Natural killer cell treated with Interleukin-12 subunit alpha and Interleukin-12 subunit beta and Interleukin-15 and Interleukin-18, amount 100 ng/mL, for 72 hours (primary cell): ENCODE measurements at regions not wholly inside any gene's neighbourhood (a gene's known extent, or its start where the extent isn't known, plus 50 kb on each side); places are given as distances from the start of the nearest gene placed in this dataset.
"Not testable (repeated sequence)": the region's sequence is repeated elsewhere in the genome, so short reads cannot be mapped to it uniquely, and the experiment has no call there.

Experiments
- ATAC-seq, 2 donors: fragments of 150-1000 bp; cut with Tn5 transposase in 1 of 2; sonication (Bioruptor Pico), chemical (Tn5 transposase) in 1 of 2; 2 replicates each; pipeline ENCODE4 v1.10.0; 2021
- DNase-seq: peaks from one replicate; pipeline ENCODE4 v3.0.0; 2022; ENCODE audit warnings: low spot score
- H3K27ac Mint-ChIP-seq, 2 donors: 1 replicate in 1 of 2; 2 replicates in 1 of 2; pipeline ENCODE4 v1.8.0; 2022; ENCODE audit warnings: mixed read lengths in 2 of 2, mild to moderate bottlenecking in 1 of 2, moderate library complexity in 1 of 2
- H3K27me3 Mint-ChIP-seq, 2 donors: 1 replicate in 1 of 2; 2 replicates in 1 of 2; pipeline ENCODE4 v1.8.0; 2022; ENCODE audit warnings: mixed read lengths in 2 of 2
- H3K36me3 Mint-ChIP-seq: one replicate; pipeline ENCODE4 v1.8.0; 2022; ENCODE audit warnings: mixed read lengths
- H3K4me1 Mint-ChIP-seq, 2 donors: 1 replicate in 1 of 2; 2 replicates in 1 of 2; pipeline ENCODE4 v1.8.0; 2022; ENCODE audit warnings: low read depth in 2 of 2, mixed read lengths in 2 of 2, mild to moderate bottlenecking in 1 of 2
- H3K4me3 Mint-ChIP-seq: one replicate; pipeline ENCODE4 v1.8.0; 2022; ENCODE audit warnings: mixed read lengths
- H3K9me3 Mint-ChIP-seq: 2 replicates; pipeline ENCODE4 v1.8.0; 2022; ENCODE audit warnings: mixed read lengths

DNA sequence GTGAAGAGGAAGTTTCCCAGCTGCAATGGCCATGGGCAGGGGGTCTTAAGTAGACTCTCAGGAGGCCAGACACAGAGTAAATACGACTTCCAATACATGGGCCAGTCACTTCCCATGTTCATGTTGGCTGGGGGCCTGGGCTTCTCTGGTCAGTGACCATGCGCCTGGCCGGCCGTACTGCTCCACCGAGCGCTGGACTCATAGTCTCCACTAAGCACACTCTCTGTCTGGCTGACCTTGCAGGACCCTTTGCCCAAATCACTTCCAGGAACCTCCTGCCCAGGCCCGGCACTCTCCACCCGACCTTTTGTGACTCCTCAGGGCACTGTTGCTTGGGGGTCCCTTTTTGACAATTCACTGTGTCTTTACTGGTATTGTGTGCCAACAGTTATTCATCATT lies 69.3 kb downstream of the SOWAHC start:
- Mint-ChIP-seq H3K27ac (no peak overlapping the region), H3K36me3 (no peaks in the 10 kb centered on the region), H3K4me3 (no peak overlapping the region), H3K27me3 (peaks cover 7 to 15% of the 10 kb centered on the region in 2 donors), H3K9me3 (no peaks in the 10 kb centered on the region), H3K4me1 (no peaks in the 10 kb centered on the region)
- no peak for ATAC-seq
- DNase-seq, result no peak

GRCh38 chr2:109685453-109685852 lies 71.3 kb downstream of the SOWAHC start:
- DNase-seq (no peak), ATAC-seq (no peak)
- H3K4me3 Mint-ChIP-seq, result no peak overlapping the region
- no peaks in the 10 kb centered on the region for H3K36me3 Mint-ChIP-seq
- no peaks in the 10 kb centered on the region for H3K9me3 Mint-ChIP-seq
- H3K4me1 Mint-ChIP-seq, result no peaks in the 10 kb centered on the region
- H3K27ac Mint-ChIP-seq, result no peak overlapping the region
- H3K27me3 Mint-ChIP-seq, result peaks cover 5 to 15% of the 10 kb centered on the region in 2 donors

DNA sequence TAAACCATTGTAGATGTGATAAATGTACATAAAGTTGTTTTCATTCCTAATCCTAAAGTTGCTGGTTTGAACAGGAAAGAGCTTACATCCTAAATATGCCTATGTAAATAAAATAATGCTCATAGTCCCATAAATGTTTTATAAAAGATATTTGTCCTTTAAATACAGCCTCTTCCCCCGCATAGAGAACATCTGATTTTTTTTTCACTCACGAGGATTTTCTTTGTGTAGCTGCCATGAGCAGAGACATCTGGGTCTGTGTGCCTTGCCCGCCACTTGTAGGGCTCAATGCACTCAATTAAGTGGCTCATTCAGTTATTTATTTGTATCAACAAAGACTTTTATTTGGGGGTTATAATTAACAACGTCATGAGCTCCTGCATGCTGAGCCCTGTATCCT lies 72.8 kb downstream of the SOWAHC start:
- DNase-seq (no peak), ATAC-seq (no peak)
- H3K4me1 Mint-ChIP-seq, result no peaks in the 10 kb centered on the region
- no peak overlapping the region for H3K4me3 Mint-ChIP-seq
- no peaks in the 10 kb centered on the region for H3K9me3 Mint-ChIP-seq
- peaks cover 5 to 8% of the 10 kb centered on the region in 2 donors for H3K27me3 Mint-ChIP-seq
- H3K36me3 Mint-ChIP-seq, result no peaks in the 10 kb centered on the region
- H3K27ac Mint-ChIP-seq, result no peak overlapping the region

DNA sequence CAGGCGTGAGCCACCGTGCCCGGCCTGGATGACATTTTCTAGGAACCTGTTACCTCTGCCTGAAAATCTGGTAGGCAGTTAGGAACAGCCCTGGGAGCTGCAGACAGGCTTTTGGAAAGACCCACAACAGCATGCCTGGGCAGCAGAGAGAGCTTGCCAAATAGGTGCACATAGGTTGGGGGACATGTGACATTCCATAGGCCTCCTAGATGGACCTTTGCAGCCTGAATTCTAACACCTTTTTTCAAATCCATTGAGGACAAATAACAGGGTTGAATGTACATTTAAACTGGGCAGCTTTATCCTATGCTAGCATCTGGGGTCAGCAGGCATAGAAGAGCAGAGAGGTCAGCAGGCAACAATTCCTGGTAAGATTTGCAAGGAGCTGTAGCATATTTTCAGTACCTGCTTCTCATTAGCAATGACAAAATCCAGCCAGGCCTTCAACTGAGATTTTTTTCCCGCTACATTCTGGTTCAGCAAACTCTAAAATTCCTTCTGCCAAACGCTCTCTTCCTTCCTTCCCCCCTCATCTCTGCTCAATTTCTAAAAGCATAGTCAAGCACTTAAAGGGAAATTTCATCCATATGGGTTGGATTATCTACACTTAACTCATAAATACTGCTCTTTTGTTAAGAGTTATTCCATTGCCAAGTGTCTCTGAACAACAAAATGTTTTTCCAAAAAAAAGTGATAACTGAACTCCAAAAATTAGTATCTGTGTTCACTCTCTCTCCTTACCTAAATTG lies 75.2 kb downstream of the SOWAHC start:
- Mint-ChIP-seq H3K9me3 (no peaks in the 10 kb centered on the region), H3K4me3 (no peak overlapping the region), H3K27me3 (peaks cover 5 to 8% of the 10 kb centered on the region in 2 donors), H3K4me1 (no peaks in the 10 kb centered on the region), H3K27ac (no peak overlapping the region), H3K36me3 (no peaks in the 10 kb centered on the region)
- DNase-seq (no peak), ATAC-seq (no peak)

DNA sequence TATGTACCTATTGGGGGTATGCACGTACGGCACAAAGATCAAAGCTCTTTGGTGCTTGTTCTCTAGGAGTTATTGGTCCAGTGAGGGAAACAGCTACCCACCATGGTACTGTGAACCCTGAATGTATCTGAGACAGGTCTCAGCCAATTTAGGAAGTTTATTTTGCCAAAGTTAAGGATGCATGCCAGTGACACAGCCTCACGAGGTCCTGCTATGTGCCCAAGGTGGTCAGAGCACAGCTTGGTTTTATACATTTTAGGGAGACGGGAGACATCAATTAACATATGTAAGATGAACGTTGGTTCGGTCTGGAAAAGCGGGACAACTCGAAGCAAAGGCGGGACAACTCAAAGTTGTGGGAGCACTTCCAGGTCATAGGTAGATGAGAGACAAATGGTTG lies 75.8 kb downstream of the SOWAHC start:
- DNase-seq (no peak), ATAC-seq (no peak)
- Mint-ChIP-seq H3K4me3 (no peak overlapping the region), H3K36me3 (no peaks in the 10 kb centered on the region), H3K27ac (no peak overlapping the region), H3K4me1 (no peaks in the 10 kb centered on the region), H3K27me3 (peaks cover 5 to 12% of the 10 kb centered on the region in 2 donors), H3K9me3 (no peaks in the 10 kb centered on the region)

- Mint-ChIP-seq H3K4me1 (no peaks in the 10 kb centered on the region), H3K9me3 (no peaks in the 10 kb centered on the region), H3K36me3 (no peaks in the 10 kb centered on the region), H3K27me3 (peaks cover 3 to 12% of the 10 kb centered on the region in 2 donors), H3K27ac (no peak overlapping the region), H3K4me3 (no peak overlapping the region)
- ATAC-seq (no peak), DNase-seq (no peak)
Observed at GRCh38 chr2:109690457-109690821, 76.3 kb downstream of the SOWAHC start.

- H3K36me3 Mint-ChIP-seq, result no peaks in the 10 kb centered on the region
- no peaks in the 10 kb centered on the region for H3K4me1 Mint-ChIP-seq
- no peak overlapping the region for H3K27ac Mint-ChIP-seq
- no peaks in the 10 kb centered on the region for H3K9me3 Mint-ChIP-seq
- no peak overlapping the region for H3K4me3 Mint-ChIP-seq
- no peak for DNase-seq
- peak in 1 of 2 donors; percentile 20 for ATAC-seq
- peaks cover 3 to 7% of the 10 kb centered on the region in 2 donors for H3K27me3 Mint-ChIP-seq
Observed at GRCh38 chr2:109690822-109691541, 76.8 kb downstream of the SOWAHC start.

DNA sequence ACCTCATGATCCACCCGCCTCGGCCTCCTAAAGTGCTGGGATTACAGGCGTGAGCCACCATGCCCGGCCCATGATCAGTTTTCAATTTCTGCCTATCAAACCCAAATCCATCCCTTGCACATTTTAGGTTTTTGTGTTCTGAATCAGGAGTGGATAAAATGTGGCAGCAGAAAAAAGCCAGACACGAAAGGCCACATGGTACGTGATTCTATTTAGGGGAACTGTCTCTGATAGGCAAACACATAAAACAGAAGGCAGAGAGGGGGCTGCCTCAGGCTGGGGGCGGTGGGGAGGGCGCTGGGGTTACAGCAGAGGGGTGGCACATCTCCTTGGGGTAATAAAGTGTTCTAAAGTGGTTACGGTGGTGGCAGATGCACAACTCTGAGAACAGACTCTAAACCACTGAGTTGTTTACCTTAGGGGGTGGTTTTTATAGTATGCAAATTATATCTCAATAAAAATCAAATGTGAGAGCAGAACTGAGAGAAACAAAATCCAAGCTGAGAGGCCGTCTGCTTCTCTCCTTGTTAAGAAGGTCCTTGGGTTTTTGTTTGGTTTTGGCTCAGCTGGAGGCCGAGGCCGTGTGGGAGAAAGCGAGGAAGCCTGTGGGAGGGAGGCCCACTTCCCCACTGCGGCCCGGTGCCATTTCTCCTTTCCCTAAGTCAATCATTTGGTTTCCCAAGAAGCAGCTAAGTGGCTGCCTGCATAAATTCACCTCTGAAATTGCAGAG lies 78.0 kb downstream of the SOWAHC start:
- ATAC-seq (no peak), DNase-seq (no peak)
- no peak overlapping the region for H3K4me3 Mint-ChIP-seq
- no peak overlapping the region for H3K27ac Mint-ChIP-seq
- no peaks in the 10 kb centered on the region for H3K4me1 Mint-ChIP-seq
- H3K36me3 Mint-ChIP-seq, result no peaks in the 10 kb centered on the region
- peaks cover 3 to 7% of the 10 kb centered on the region in 2 donors for H3K27me3 Mint-ChIP-seq
- no peaks in the 10 kb centered on the region for H3K9me3 Mint-ChIP-seq

DNA sequence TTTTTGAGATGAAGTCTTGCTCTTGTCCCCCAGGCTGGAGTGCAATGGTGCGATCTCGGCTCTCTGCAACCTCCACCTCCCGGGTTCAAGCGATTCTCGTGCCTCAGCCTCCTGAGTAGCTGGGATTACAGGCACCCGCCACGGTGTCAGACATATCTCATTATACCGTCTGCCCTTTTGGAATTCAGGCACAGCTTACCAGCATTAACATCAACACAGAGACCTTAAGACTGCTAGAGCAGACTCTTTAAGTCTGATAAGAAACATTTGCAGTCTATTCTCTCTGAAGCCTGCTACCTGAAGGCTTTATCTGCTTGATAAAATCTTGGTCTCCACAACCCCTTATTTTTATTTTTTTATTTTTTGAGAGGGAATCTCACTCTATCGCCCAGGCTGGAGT lies 78.7 kb downstream of the SOWAHC start:
- ATAC-seq, H3K27me3 Mint-ChIP-seq, H3K36me3 Mint-ChIP-seq, H3K4me3 Mint-ChIP-seq, H3K27ac Mint-ChIP-seq, H3K4me1 Mint-ChIP-seq, DNase-seq, H3K9me3 Mint-ChIP-seq: not testable (repeated sequence)

DNA sequence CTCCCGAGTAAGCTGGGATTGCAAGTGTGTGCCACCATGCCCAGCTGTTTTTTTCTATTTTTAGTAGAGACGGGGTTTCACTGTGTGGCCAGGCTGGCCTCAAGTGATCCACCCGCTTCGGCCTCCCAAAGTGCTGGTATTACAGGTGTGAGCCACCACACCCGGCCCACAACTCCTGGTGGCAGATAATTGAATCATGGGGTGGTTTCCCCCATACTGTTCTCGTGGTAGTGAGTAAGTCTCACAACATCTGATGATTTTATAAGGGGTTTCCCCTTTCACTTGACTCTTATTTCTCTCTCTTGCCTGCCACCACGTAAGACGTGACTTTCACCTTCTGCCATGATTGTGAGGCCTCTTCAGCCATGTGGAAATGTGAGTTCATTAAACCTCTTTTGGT lies 79.1 kb downstream of the SOWAHC start:
- H3K4me3 Mint-ChIP-seq, DNase-seq, H3K27ac Mint-ChIP-seq, H3K36me3 Mint-ChIP-seq, H3K9me3 Mint-ChIP-seq, H3K4me1 Mint-ChIP-seq, H3K27me3 Mint-ChIP-seq: not testable (repeated sequence)
- ATAC-seq, result peak in 1 of 2 donors; percentile 43

- no peak for ATAC-seq
- DNase-seq, result no peak
- no peak overlapping the region for H3K4me3 Mint-ChIP-seq
- H3K4me1 Mint-ChIP-seq, result no peaks in the 10 kb centered on the region
- H3K27ac Mint-ChIP-seq, result no peak overlapping the region
- H3K9me3 Mint-ChIP-seq, result no peaks in the 10 kb centered on the region
- H3K27me3 Mint-ChIP-seq, result peaks cover 3 to 15% of the 10 kb centered on the region in 2 donors
- no peaks in the 10 kb centered on the region for H3K36me3 Mint-ChIP-seq
Observed at GRCh38 chr2:109694190-109694589, 80.0 kb downstream of the SOWAHC start.

DNA sequence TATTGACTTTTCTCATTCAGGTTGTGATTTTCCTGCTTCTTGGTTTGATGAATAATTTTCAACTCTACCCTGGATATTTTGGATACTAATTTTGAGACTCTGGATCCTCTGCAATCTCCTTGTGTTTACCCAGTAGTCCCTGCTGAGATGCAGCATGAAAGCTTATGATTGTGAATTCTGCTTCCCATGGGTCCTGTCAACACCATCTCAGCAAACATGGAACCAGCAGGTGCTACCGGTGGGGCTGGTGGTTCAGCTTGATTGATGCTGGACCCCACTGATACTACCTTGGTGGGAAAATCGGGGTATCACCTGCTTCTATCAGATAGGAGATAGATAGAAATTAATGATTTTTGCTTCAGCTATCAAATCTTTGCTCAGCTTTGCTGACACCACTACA lies 81.1 kb downstream of the SOWAHC start:
- Mint-ChIP-seq H3K4me1 (no peaks in the 10 kb centered on the region), H3K27me3 (peaks cover 3 to 23% of the 10 kb centered on the region in 2 donors), H3K27ac (no peak overlapping the region), H3K4me3 (no peak overlapping the region), H3K36me3 (no peaks in the 10 kb centered on the region), H3K9me3 (no peaks in the 10 kb centered on the region)
- ATAC-seq (no peak), DNase-seq (no peak)

- Mint-ChIP-seq H3K27ac (no peak overlapping the region), H3K9me3 (no peaks in the 10 kb centered on the region), H3K4me1 (no peaks in the 10 kb centered on the region), H3K4me3 (no peak overlapping the region), H3K36me3 (no peaks in the 10 kb centered on the region), H3K27me3 (peaks cover 13 to 39% of the 10 kb centered on the region in 2 donors)
- DNase-seq (no peak), ATAC-seq (no peak)
Observed at GRCh38 chr2:109699646-109700045, 85.5 kb downstream of the SOWAHC start.

- H3K9me3 Mint-ChIP-seq, result no peaks in the 10 kb centered on the region
- peaks cover 12 to 33% of the 10 kb centered on the region in 2 donors for H3K27me3 Mint-ChIP-seq
- no peak overlapping the region for H3K27ac Mint-ChIP-seq
- no peak for DNase-seq
- no peak for ATAC-seq
- no peaks in the 10 kb centered on the region for H3K4me1 Mint-ChIP-seq
- H3K4me3 Mint-ChIP-seq, result no peak overlapping the region
- H3K36me3 Mint-ChIP-seq, result no peaks in the 10 kb centered on the region
Observed at GRCh38 chr2:109700680-109701274, 86.6 kb downstream of the SOWAHC start.
